ENCODE measurements at regions not wholly inside any gene's neighbourhood (a gene's known extent, or its start where the extent isn't known, plus 50 kb on each side); places are given as distances from the start of the nearest gene placed in this dataset.

GRCh38 chr6:144581812-144582537 lies 296.8 kb downstream of the UTRN start:
- Histone ChIP-seq H3K4me1 (peaks cover 0 to 17% (median 12%) of the 10 kb centered on the region in 3 donors), H3K27me3 (no peaks in the 10 kb centered on the region), H3K36me3 (peaks cover 0 to 11% (median 0%) of the 10 kb centered on the region in 3 donors), H3K27ac (no peak overlapping the region), H3K9me3 (no peaks in the 10 kb centered on the region), H3K4me3 (no peak overlapping the region)
- ATAC-seq (peak in 3 of 4 donors; percentile 67 to 77 (median 69)), DNase-seq (peak in 1 of 6 donors; percentile 17), FAIRE-seq (peak; percentile 65)
- 45 to 53% methylated on average over 5 of the region's 5 CpGs for WGBS, 2 donors
- TF ChIP-seq CTCF (IDR thresholded peaks at IDR 0.05) = peak in 3 of 4 donors; percentile 12 to 17 (median 14)
- intact Hi-C loops (cut with DNase I) = loop anchor here in 1 of 3 donors (10.0 kb wide), 2 partner anchors 353 to 453 kb away; no protein-coding TSS in a partner anchor

- peaks cover 0 to 3% (median 0%) of the 10 kb centered on the region in 3 donors for H3K36me3 ChIP-seq
- FAIRE-seq = no peak
- no peak overlapping the region for H3K27ac ChIP-seq
- TF ChIP-seq CTCF (IDR thresholded peaks at IDR 0.05) = no peak
- H3K4me3 ChIP-seq = no peak overlapping the region
- no peaks in the 10 kb centered on the region for H3K9me3 ChIP-seq
- intact Hi-C loops (cut with DNase I) = loop anchor here in 1 of 3 donors (10.0 kb wide), 2 partner anchors 352 to 452 kb away; no protein-coding TSS in a partner anchor
- peaks cover 0 to 17% (median 12%) of the 10 kb centered on the region in 3 donors for H3K4me1 ChIP-seq
- peak in 2 of 6 donors; percentile 37 to 58 for DNase-seq
- peak in 3 of 4 donors; percentile 41 to 60 (median 53) for ATAC-seq
- 41 to 45% methylated on average over 16 of the region's 16 CpGs for WGBS, 2 donors
- no peaks in the 10 kb centered on the region for H3K27me3 ChIP-seq
Observed at GRCh38 chr6:144582939-144583613, 297.9 kb downstream of the UTRN start.

- no peaks in the 10 kb centered on the region for H3K9me3 ChIP-seq
- intact Hi-C loops (cut with DNase I) = loop anchor here in 1 of 3 donors (10.0 kb wide), 2 partner anchors 351 to 451 kb away; no protein-coding TSS in a partner anchor
- H3K4me1 ChIP-seq = peaks cover 0 to 17% (median 15%) of the 10 kb centered on the region in 3 donors
- ATAC-seq = no peak
- WGBS, 2 donors = 30 to 45% methylated on average over 1 of the region's 1 CpG
- H3K4me3 ChIP-seq = no peak overlapping the region
- no peak overlapping the region for H3K27ac ChIP-seq
- no peaks in the 10 kb centered on the region for H3K27me3 ChIP-seq
- FAIRE-seq = no peak
- no peak for DNase-seq
- no peaks in the 10 kb centered on the region for H3K36me3 ChIP-seq
- TF ChIP-seq CTCF (IDR thresholded peaks at IDR 0.05) = no peak
Observed at GRCh38 chr6:144583614-144583954, 298.4 kb downstream of the UTRN start.

- Histone ChIP-seq H3K4me1 (peaks cover 3 to 21% (median 10%) of the 10 kb centered on the region in 3 donors), H3K9me3 (no peaks in the 10 kb centered on the region), H3K27me3 (no peaks in the 10 kb centered on the region), H3K36me3 (no peaks in the 10 kb centered on the region), H3K27ac (no peak overlapping the region), H3K4me3 (no peak overlapping the region)
- ATAC-seq (peak; percentile 63 to 80 (median 76)), FAIRE-seq (peak; percentile 89), DNase-seq (no peak)
- peak in 3 of 4 donors; percentile 33 to 48 (median 47) for TF ChIP-seq CTCF (IDR thresholded peaks at IDR 0.05)
- intact Hi-C loops (cut with DNase I) = loop anchor here in 1 of 3 donors (10.0 kb wide), 2 partner anchors 349 to 449 kb away; no protein-coding TSS in a partner anchor
- 16 to 17% methylated on average over 3 of the region's 3 CpGs for WGBS, 2 donors
Observed at GRCh38 chr6:144585217-144585814, 300.2 kb downstream of the UTRN start.
